Chondrocyte (in vitro differentiated cells): ENCODE measurements at regions not wholly inside any gene's neighbourhood (a gene's known extent, or its start where the extent isn't known, plus 50 kb on each side); places are given as distances from the start of the nearest gene placed in this dataset.

ENCODE experiments used
- DNase-seq: peaks from one replicate; pipeline ENCODE4 v3.0.0; 2021; ENCODE audit warnings: mixed read lengths, low spot score
- H3K27ac Mint-ChIP-seq: one replicate; pipeline ENCODE4 v1.8.0; 2021; ENCODE audit warnings: mild to moderate bottlenecking, moderate library complexity, mixed read lengths; ENCODE audit not compliant: unreplicated experiment
- H3K27me3 Mint-ChIP-seq: 2 replicates; pipeline ENCODE4 v1.8.0; 2021; ENCODE audit warnings: low read depth, mixed read lengths
- H3K36me3 Mint-ChIP-seq: 2 replicates; pipeline ENCODE4 v1.8.0; 2021; ENCODE audit warnings: low read depth, mixed read lengths
- H3K4me1 Mint-ChIP-seq: 2 replicates; pipeline ENCODE4 v1.8.0; 2021; ENCODE audit warnings: low read depth, mild to moderate bottlenecking, mixed read lengths
- H3K4me3 Mint-ChIP-seq: one replicate; pipeline ENCODE4 v1.8.0; 2021; ENCODE audit warnings: mild to moderate bottlenecking, moderate library complexity, mixed read lengths; ENCODE audit not compliant: unreplicated experiment
- H3K9me3 Mint-ChIP-seq: 2 replicates; pipeline ENCODE4 v1.8.0; 2021; ENCODE audit warnings: low read depth, mixed read lengths
- CTCF ChIP-seq: fragments of 200-600 bp; sonication (generic); IDR thresholded peaks from 2 replicates; pipeline ENCODE4 v1.5.0; 2021; ENCODE audit warnings: antibody characterized with exemption, mild to moderate bottlenecking, moderate library complexity

GRCh38 chr6:167700199-167700598 lies 126.5 kb upstream of the AFDN start:
- peak overlapping the region; percentile 88 for H3K27ac Mint-ChIP-seq
- TF ChIP-seq CTCF = no peak
- no peak overlapping the region for H3K4me3 Mint-ChIP-seq
- no peaks in the 10 kb centered on the region for H3K36me3 Mint-ChIP-seq
- H3K27me3 Mint-ChIP-seq = no peaks in the 10 kb centered on the region
- H3K9me3 Mint-ChIP-seq = no peaks in the 10 kb centered on the region
- DNase-seq = no peak
- peaks cover 30% of the 10 kb centered on the region for H3K4me1 Mint-ChIP-seq

GRCh38 chr6:167701010-167701409 lies 125.7 kb upstream of the AFDN start:
- H3K36me3 Mint-ChIP-seq = no peaks in the 10 kb centered on the region
- no peak for TF ChIP-seq CTCF
- H3K9me3 Mint-ChIP-seq = no peaks in the 10 kb centered on the region
- no peaks in the 10 kb centered on the region for H3K27me3 Mint-ChIP-seq
- no peak for DNase-seq
- no peak overlapping the region for H3K27ac Mint-ChIP-seq
- H3K4me3 Mint-ChIP-seq = no peak overlapping the region
- H3K4me1 Mint-ChIP-seq = peaks cover 30% of the 10 kb centered on the region

DNA sequence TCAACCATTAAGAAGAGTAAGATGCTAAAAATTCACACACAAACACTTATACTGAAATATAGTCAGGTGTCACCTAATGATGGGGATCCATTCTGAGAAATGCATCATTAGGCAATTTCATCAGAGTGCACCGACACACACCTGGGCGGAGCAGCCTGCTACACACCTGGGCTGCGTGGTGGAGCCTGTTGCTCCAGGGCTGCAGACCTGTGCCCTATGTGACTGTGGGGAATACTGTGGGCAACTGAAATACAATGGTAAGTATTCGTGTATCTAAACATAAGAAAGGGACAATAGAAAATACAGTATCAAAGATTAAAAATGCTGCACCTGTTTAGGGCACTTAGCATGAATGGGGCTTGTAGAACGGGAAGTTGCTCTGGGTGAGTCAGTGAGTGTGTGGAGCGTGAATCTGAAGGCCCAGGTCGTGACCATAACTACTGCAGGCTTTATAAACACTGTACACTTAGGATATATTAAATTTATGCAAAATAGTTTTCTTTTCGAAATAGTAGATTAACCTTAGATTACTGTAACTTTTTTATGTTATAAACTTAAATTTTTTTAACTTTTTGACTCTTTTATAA lies 124.4 kb upstream of the AFDN start:
- peaks cover 25% of the 10 kb centered on the region for H3K4me1 Mint-ChIP-seq
- H3K27ac Mint-ChIP-seq = no peak overlapping the region
- no peak for TF ChIP-seq CTCF
- H3K4me3 Mint-ChIP-seq = no peak overlapping the region
- H3K27me3 Mint-ChIP-seq = no peaks in the 10 kb centered on the region
- no peaks in the 10 kb centered on the region for H3K9me3 Mint-ChIP-seq
- H3K36me3 Mint-ChIP-seq = no peaks in the 10 kb centered on the region
- no peak for DNase-seq

DNA sequence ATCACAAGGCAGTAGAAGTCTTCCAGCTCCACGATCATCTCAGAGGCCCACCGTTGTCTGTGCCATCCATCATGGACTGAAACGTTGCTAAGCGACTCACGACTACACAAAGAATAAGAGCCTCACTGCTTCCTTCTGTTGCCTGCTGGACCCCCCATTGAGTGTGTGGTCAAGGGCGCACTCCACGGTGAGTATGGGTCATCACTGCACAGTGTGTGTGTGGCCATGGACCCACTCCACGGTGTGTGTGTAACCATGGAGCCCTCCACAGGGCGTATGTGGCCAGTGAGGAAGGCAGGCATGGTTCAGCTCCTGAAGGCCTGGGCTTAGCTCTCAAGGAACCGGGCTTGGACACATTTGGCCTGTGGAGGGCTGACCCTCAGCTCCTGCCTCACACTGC lies 123.4 kb upstream of the AFDN start:
- no peak for DNase-seq
- Mint-ChIP-seq H3K36me3 (no peaks in the 10 kb centered on the region), H3K27ac (no peak overlapping the region), H3K4me1 (peaks cover 23% of the 10 kb centered on the region), H3K4me3 (no peak overlapping the region), H3K27me3 (no peaks in the 10 kb centered on the region), H3K9me3 (no peaks in the 10 kb centered on the region)
- TF ChIP-seq CTCF = no peak

DNA sequence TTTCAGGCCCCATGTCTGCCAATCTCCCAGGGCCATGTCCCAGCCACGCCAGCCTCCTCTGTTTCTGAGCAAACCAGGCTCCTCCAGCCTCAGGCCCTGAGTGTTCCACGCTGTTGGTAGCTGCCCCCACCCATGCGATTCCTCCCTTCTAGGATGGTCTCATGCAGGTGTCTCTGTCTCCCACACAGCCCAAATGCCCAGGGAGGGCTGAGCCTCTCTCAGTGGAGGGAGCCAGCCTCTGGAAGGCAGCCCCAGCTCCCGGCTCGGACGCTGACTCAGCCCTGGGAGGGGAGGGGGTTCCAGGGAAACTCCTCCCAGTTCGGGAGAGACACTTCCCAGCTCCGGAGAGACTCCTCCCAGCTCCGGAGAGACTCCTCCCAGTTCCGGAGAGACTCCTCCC lies 122.9 kb upstream of the AFDN start:
- Mint-ChIP-seq H3K4me3 (no peak overlapping the region), H3K27me3 (no peaks in the 10 kb centered on the region), H3K9me3 (no peaks in the 10 kb centered on the region), H3K4me1 (peaks cover 23% of the 10 kb centered on the region), H3K36me3 (no peaks in the 10 kb centered on the region), H3K27ac (no peak overlapping the region)
- DNase-seq = no peak
- no peak for TF ChIP-seq CTCF
